K562 (cell line): ENCODE measurements at regions not wholly inside any gene's neighbourhood (a gene's known extent, or its start where the extent isn't known, plus 50 kb on each side); places are given as distances from the start of the nearest gene placed in this dataset.

Source experiments
- ARID2 ChIP-seq: fragments of 450-650 bp; IDR thresholded peaks from 2 replicates; pipeline ENCODE4 v1.6.1; 2017; ENCODE audit warnings: antibody characterized with exemption, mild to moderate bottlenecking
- ZC3H8 ChIP-seq: fragments of 450-650 bp; IDR thresholded peaks from 2 replicates; pipeline ENCODE4 v1.6.1; 2017
- TF ChIP-seq, protein P1 (sequence below): fragments of 250-450 bp; sonication (Bioruptor Pico); IDR thresholded peaks from 2 replicates; pipeline ENCODE4 v1.6.1; 2021; ENCODE audit warnings: mild to moderate bottlenecking
- TF ChIP-seq, protein P2 (sequence below): fragments of 250-450 bp; sonication (Bioruptor Pico); IDR thresholded peaks from 2 replicates; pipeline ENCODE4 v1.5.0; 2021; ENCODE audit warnings: mild to moderate bottlenecking, borderline replicate concordance
- TF ChIP-seq, protein P3 (sequence below), 3 experiments: IDR thresholded peaks in 2 of 3; conservative IDR thresholded peaks in 1 of 3; 2 replicates each; pipeline ENCODE4 v1.5.1; 2011 to 2012; ENCODE audit warnings: low read length in 3 of 3, mild to moderate bottlenecking in 3 of 3, control low read depth in 2 of 3, improper control_type of control experiment in 1 of 3, inconsistent platforms in 1 of 3, low read depth in 1 of 3, mixed read lengths in 1 of 3, moderate library complexity in 1 of 3; ENCODE audit not compliant: insufficient read depth in 2 of 3

DNA sequence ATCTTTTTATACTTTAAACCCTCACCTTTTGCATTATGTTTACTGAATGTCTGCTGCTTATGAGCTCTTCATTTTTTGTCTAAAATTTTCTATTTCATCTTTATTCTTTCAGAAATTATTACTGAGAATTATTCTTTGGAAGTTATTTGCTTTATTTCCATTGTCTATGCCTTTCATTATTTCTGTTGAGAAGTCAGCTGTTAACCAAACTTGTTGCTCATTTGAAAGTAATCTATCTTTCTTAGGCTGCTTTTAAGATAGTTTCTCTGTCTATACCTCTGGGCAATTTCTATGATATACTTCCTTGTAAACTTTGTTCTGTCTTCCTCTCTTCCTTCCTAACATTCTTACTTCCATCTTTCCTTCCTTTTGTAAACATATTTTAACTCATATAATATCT lies 1165.9 kb upstream of the CELF2 start:
- TF ChIP-seq, protein P1, sequence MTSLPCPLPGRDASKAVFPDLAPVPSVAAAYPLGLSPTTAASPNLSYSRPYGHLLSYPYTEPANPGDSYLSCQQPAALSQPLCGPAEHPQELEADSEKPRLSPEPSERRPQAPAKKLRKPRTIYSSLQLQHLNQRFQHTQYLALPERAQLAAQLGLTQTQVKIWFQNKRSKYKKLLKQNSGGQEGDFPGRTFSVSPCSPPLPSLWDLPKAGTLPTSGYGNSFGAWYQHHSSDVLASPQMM: no peak
- TF ChIP-seq, protein P2, sequence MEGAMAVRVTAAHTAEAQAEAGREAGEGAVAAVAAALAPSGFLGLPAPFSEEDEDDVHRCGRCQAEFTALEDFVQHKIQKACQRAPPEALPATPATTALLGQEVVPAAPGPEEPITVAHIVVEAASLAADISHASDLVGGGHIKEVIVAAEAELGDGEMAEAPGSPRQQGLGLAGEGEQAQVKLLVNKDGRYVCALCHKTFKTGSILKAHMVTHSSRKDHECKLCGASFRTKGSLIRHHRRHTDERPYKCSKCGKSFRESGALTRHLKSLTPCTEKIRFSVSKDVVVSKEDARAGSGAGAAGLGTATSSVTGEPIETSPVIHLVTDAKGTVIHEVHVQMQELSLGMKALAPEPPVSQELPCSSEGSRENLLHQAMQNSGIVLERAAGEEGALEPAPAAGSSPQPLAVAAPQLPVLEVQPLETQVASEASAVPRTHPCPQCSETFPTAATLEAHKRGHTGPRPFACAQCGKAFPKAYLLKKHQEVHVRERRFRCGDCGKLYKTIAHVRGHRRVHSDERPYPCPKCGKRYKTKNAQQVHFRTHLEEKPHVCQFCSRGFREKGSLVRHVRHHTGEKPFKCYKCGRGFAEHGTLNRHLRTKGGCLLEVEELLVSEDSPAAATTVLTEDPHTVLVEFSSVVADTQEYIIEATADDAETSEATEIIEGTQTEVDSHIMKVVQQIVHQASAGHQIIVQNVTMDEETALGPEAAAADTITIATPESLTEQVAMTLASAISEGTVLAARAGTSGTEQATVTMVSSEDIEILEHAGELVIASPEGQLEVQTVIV (CRISPR knock-in tag): no peak
- TF ChIP-seq ZC3H8 (no peak), ARID2 (no peak)
- TF ChIP-seq, protein P3, sequence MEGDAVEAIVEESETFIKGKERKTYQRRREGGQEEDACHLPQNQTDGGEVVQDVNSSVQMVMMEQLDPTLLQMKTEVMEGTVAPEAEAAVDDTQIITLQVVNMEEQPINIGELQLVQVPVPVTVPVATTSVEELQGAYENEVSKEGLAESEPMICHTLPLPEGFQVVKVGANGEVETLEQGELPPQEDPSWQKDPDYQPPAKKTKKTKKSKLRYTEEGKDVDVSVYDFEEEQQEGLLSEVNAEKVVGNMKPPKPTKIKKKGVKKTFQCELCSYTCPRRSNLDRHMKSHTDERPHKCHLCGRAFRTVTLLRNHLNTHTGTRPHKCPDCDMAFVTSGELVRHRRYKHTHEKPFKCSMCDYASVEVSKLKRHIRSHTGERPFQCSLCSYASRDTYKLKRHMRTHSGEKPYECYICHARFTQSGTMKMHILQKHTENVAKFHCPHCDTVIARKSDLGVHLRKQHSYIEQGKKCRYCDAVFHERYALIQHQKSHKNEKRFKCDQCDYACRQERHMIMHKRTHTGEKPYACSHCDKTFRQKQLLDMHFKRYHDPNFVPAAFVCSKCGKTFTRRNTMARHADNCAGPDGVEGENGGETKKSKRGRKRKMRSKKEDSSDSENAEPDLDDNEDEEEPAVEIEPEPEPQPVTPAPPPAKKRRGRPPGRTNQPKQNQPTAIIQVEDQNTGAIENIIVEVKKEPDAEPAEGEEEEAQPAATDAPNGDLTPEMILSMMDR (IDR thresholded peaks at IDR 0.05 in 2 of 3, conservative IDR thresholded peaks at IDR 0.05 in 1 of 3; ENCODE audit: insufficient read depth in 2 of 3, low read depth in 1 of 3, low read length in 3 of 3): no peak
